ENCODE measurements at regions not wholly inside any gene's neighbourhood (a gene's known extent, or its start where the extent isn't known, plus 50 kb on each side); places are given as distances from the start of the nearest gene placed in this dataset.

DNA sequence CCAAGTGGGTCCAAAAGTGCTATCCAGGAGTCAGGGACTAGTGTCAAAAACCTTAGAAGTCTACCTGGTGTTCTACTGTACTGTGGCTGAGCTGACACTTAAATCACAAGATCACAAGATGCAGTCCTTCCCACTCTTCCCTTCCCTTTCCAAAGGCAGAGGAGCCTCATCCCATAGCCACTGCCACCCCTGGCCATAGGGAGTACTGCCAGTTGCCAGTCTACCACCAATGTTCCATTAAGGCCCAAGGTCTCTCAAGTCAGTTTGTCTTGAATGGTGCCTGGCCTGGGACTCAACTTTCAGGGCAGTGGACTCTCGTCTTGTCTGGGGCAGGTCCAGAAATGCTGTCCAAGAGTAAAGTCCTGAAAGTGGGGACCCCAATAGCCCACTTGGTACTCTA, 585.6 kb downstream of the NUP35 start:
- Mint-ChIP-seq H3K27ac (no peak overlapping the region), H3K36me3 (ENCODE audit: low read depth) (no peaks in the 10 kb centered on the region), H3K27me3 (ENCODE audit: low read depth) (no peaks in the 10 kb centered on the region), H3K9me3 (no peaks in the 10 kb centered on the region), H3K4me1 (no peaks in the 10 kb centered on the region), H3K4me3 (no peak overlapping the region)
- TF ChIP-seq, protein P1, sequence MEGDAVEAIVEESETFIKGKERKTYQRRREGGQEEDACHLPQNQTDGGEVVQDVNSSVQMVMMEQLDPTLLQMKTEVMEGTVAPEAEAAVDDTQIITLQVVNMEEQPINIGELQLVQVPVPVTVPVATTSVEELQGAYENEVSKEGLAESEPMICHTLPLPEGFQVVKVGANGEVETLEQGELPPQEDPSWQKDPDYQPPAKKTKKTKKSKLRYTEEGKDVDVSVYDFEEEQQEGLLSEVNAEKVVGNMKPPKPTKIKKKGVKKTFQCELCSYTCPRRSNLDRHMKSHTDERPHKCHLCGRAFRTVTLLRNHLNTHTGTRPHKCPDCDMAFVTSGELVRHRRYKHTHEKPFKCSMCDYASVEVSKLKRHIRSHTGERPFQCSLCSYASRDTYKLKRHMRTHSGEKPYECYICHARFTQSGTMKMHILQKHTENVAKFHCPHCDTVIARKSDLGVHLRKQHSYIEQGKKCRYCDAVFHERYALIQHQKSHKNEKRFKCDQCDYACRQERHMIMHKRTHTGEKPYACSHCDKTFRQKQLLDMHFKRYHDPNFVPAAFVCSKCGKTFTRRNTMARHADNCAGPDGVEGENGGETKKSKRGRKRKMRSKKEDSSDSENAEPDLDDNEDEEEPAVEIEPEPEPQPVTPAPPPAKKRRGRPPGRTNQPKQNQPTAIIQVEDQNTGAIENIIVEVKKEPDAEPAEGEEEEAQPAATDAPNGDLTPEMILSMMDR (IDR thresholded peaks at IDR 0.05; ENCODE audit: unreplicated experiment in 3 of 3): no peak

DNA sequence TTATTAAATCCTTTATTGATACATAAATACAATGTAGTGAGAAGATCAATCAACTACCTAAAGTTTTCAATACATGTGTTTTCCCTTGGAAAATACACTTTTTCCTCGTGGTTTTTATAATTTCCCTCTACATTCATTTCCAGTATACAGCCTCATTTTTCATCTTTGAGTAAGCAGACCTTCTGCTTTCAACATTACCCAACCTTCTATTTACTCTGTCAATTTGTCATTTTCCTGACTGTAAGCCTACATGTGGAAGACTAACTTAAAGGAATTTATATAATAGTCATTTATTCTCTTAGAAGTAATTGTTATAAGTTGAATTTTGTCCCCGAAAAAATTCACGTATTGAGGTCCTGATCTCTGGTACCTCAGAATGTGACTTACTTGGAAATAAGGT, 594.0 kb downstream of the NUP35 start:
- Mint-ChIP-seq H3K4me3 (no peak overlapping the region), H3K27ac (no peak overlapping the region), H3K9me3 (no peaks in the 10 kb centered on the region), H3K27me3 (ENCODE audit: low read depth) (no peaks in the 10 kb centered on the region), H3K36me3 (ENCODE audit: low read depth) (no peaks in the 10 kb centered on the region), H3K4me1 (no peaks in the 10 kb centered on the region)
- TF ChIP-seq, protein P1 (IDR thresholded peaks at IDR 0.05; ENCODE audit: unreplicated experiment in 3 of 3): no peak

DNA sequence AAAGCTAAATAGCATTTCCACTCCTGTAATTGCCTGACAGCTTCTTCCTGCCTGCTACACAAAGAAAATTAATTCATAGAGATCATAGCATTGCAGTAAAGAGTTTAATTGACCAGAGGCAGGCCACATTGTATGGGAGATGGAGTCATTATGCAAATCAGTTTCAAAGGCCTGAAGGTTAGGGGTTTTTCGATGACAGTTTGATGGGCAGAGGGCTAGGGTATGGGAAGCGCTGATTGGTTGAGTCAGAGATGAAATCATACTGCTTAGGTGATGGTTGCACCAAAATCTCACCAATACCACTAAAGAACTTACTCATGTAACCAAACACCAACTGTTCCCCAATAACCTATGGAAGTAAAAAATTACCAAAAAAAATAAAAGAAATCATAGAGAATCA, 599.0 kb downstream of the NUP35 start:
- Mint-ChIP-seq H3K9me3 (no peaks in the 10 kb centered on the region), H3K4me3 (no peak overlapping the region), H3K4me1 (no peaks in the 10 kb centered on the region), H3K27ac (no peak overlapping the region), H3K27me3 (ENCODE audit: low read depth) (no peaks in the 10 kb centered on the region), H3K36me3 (ENCODE audit: low read depth) (no peaks in the 10 kb centered on the region)
- TF ChIP-seq, protein P1 (IDR thresholded peaks at IDR 0.05; ENCODE audit: unreplicated experiment in 3 of 3): no peak

DNA sequence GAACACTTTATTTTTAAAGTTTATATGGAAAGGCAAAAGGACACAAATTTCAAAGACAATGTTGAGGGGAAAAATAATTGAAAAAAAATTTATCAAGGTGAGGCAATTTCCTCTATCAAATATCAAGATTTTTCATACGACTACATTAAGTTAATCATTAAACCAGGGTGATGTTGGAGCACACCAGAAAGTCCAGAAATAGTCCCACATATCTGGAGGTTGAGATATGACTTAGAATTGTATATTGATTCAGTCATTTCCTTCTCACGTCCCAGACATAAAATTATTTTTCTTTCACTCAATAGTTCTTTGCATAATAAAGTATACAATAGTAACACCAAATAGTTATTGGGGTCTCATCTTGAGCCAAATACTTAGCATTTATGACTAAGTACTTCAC, 605.1 kb downstream of the NUP35 start:
- Mint-ChIP-seq H3K36me3 (ENCODE audit: low read depth) (no peaks in the 10 kb centered on the region), H3K4me1 (no peaks in the 10 kb centered on the region), H3K27me3 (ENCODE audit: low read depth) (no peaks in the 10 kb centered on the region), H3K9me3 (no peaks in the 10 kb centered on the region), H3K27ac (no peak overlapping the region), H3K4me3 (no peak overlapping the region)
- TF ChIP-seq, protein P1 (IDR thresholded peaks at IDR 0.05; ENCODE audit: unreplicated experiment in 3 of 3): no peak

DNA sequence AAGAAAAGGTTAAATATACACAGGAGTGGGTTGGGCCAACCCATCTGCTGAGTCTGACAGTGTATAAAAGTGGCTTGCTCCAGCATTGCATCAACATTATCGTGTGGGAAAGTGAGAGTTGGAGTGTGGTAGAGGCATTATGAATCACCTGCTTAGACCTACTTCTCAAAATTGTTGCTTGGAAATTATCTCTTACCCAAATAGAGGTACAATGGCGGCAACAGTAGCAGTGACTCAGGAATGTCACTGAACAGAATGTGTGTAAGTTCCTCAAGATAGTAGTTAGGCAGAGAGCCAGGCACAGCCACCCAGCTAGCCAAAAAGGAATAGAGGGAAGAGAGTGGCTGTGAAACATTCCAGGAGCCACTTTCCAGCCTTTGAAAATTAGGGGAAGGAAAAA, 616.0 kb downstream of the NUP35 start:
- no peak overlapping the region for H3K4me3 Mint-ChIP-seq
- H3K27ac Mint-ChIP-seq: no peak overlapping the region
- TF ChIP-seq, protein P1 (IDR thresholded peaks at IDR 0.05; ENCODE audit: unreplicated experiment in 3 of 3): no peak
- H3K27me3 Mint-ChIP-seq (ENCODE audit: low read depth): no peaks in the 10 kb centered on the region
- no peaks in the 10 kb centered on the region for H3K36me3 Mint-ChIP-seq (ENCODE audit: low read depth)
- H3K4me1 Mint-ChIP-seq: no peaks in the 10 kb centered on the region
- H3K9me3 Mint-ChIP-seq: peaks cover 3% of the 10 kb centered on the region

DNA sequence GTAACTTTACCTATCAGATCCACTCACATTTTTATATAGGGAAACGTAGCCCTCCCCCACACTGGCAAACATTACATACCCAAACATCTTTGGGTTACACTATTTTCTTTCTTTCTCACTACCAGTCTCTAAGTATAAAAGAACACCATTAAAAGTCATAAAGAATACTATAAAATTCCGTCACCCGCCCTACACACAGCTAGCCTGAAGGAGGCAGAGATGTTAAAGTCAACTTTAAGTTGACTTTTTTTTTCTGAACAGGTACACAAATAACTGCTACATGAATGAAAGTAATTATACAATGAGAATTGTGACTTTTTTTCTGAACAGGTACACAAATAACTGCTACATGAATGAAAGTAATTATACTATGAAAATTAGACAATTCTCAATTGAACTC, 628.3 kb downstream of the NUP35 start:
- Mint-ChIP-seq H3K4me1 (no peaks in the 10 kb centered on the region), H3K27ac (no peak overlapping the region), H3K27me3 (ENCODE audit: low read depth) (peaks cover 4% of the 10 kb centered on the region), H3K36me3 (ENCODE audit: low read depth) (no peaks in the 10 kb centered on the region), H3K9me3 (no peaks in the 10 kb centered on the region), H3K4me3 (no peak overlapping the region)
- TF ChIP-seq, protein P1 (IDR thresholded peaks at IDR 0.05; ENCODE audit: unreplicated experiment in 3 of 3): no peak

All from nephron (organoid).